ENCODE measurements at regions not wholly inside any gene's neighbourhood (a gene's known extent, or its start where the extent isn't known, plus 50 kb on each side); places are given as distances from the start of the nearest gene placed in this dataset.
A peak's percentile ranks its signal among the peaks of the same experiment; 100 is the strongest.
"Not testable (repeated sequence)": the region's sequence is repeated elsewhere in the genome, so short reads cannot be mapped to it uniquely, and the experiment has no call there.

DNA sequence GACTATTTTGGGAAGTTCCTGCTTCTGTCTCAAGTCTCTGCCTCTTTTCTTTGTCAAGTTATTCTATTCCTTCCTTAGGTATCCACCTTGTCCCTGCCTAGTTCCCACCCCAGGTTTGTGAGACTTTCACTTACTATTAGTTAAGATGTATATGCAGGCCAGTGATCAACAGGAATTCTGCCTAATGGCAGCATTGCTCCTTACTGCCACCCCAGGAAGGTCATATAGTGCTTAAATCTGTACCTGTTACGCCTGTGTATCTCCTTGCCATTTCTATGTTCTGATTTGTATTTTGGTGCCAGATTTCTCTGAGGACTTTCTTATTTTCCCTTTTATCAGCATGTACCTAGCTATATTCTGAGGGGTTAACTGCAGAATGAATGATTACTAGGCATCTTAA lies 746.0 kb upstream of the TMEFF2 start:
- no TSS peak for BruUV-seq (replicated peaks)
- Histone ChIP-seq H3K27me3 (replicated peaks; ENCODE audit: insufficient read depth, low read depth, low read length, poor library complexity) (no peaks in the 10 kb centered on the region), H3K4me1 (ENCODE audit: insufficient read depth, low read length, poor library complexity, severe bottlenecking) (no peaks in the 10 kb centered on the region), H3K4me3 (ENCODE audit: low read depth, low read length, poor library complexity, severe bottlenecking) (no peak overlapping the region), H3K9me3 (ENCODE audit: low read depth, low read length, poor library complexity, severe bottlenecking) (peaks cover 12% of the 10 kb centered on the region), H3K36me3 (ENCODE audit: insufficient read depth, low read length, poor library complexity, severe bottlenecking) (no peaks in the 10 kb centered on the region), H3K27ac (ENCODE audit: low read depth, low read length, poor library complexity, severe bottlenecking) (no peak overlapping the region)
- intact Hi-C loops (cut with micrococcal nuclease; ENCODE audit: unreplicated experiment): no loop called here
- no peak for DNase-seq (ENCODE audit: low spot score)
- POLR2A ChIA-PET (ENCODE audit: low non-redundant PET): no interaction called here
- CTCF ChIA-PET: no interaction called here
- TF ChIP-seq EZH2 (IDR thresholded peaks at IDR 0.05; ENCODE audit: borderline replicate concordance, low read depth, low read length, poor library complexity, severe bottlenecking): no peak
- TF ChIP-seq CTCF (conservative IDR thresholded peaks at IDR 0.05; ENCODE audit: low read depth, low read length): peak; percentile 11; the same call in 1 of the 2 replicates

GRCh38 chr2:192932376-192932775 lies 737.6 kb upstream of the TMEFF2 start:
- no peaks in the 10 kb centered on the region for H3K27me3 ChIP-seq (replicated peaks; ENCODE audit: insufficient read depth, low read depth, low read length, poor library complexity)
- H3K27ac ChIP-seq (ENCODE audit: low read depth, low read length, poor library complexity, severe bottlenecking): no peak overlapping the region
- DNase-seq (ENCODE audit: low spot score): no peak
- no peaks in the 10 kb centered on the region for H3K9me3 ChIP-seq (ENCODE audit: low read depth, low read length, poor library complexity, severe bottlenecking)
- BruUV-seq (replicated peaks): no TSS peak
- no peak overlapping the region for H3K4me3 ChIP-seq (ENCODE audit: low read depth, low read length, poor library complexity, severe bottlenecking)
- TF ChIP-seq EZH2 (IDR thresholded peaks at IDR 0.05; ENCODE audit: borderline replicate concordance, low read depth, low read length, poor library complexity, severe bottlenecking): no peak
- TF ChIP-seq CTCF (conservative IDR thresholded peaks at IDR 0.05; ENCODE audit: low read depth, low read length): no peak
- POLR2A ChIA-PET (ENCODE audit: low non-redundant PET): no interaction called here
- no peaks in the 10 kb centered on the region for H3K36me3 ChIP-seq (ENCODE audit: insufficient read depth, low read length, poor library complexity, severe bottlenecking)
- H3K4me1 ChIP-seq (ENCODE audit: insufficient read depth, low read length, poor library complexity, severe bottlenecking): no peaks in the 10 kb centered on the region
- CTCF ChIA-PET: no interaction called here
- intact Hi-C loops (cut with micrococcal nuclease; ENCODE audit: unreplicated experiment): no loop called here

DNA sequence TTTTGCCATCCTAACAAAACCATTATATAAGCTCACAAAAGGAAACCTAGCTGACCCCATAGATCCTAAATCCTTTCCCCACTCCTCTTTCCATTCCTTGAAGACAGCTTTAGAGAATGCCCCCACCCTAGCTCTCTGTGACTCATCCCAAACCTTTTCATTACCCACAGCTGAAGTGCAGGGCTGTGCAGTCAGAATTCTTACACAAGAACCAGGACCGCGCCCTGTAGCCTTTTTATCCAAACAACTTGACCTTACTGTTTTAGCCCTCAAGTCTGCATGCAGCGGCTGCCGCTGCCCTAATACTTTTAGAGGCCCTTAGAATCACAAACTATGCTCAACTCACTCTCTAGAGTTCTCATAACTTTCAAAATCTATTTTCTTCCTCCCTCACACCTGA lies 726.9 kb upstream of the TMEFF2 start:
- H3K36me3 ChIP-seq (ENCODE audit: insufficient read depth, low read length, poor library complexity, severe bottlenecking); H3K9me3 ChIP-seq (ENCODE audit: low read depth, low read length, poor library complexity, severe bottlenecking); CTCF ChIA-PET; H3K27ac ChIP-seq (ENCODE audit: low read depth, low read length, poor library complexity, severe bottlenecking); H3K27me3 ChIP-seq (replicated peaks; ENCODE audit: insufficient read depth, low read depth, low read length, poor library complexity); DNase-seq (ENCODE audit: low spot score); intact Hi-C loops (cut with micrococcal nuclease; ENCODE audit: unreplicated experiment); POLR2A ChIA-PET (ENCODE audit: low non-redundant PET); H3K4me1 ChIP-seq (ENCODE audit: insufficient read depth, low read length, poor library complexity, severe bottlenecking); BruUV-seq (replicated peaks); H3K4me3 ChIP-seq (ENCODE audit: low read depth, low read length, poor library complexity, severe bottlenecking): not testable (repeated sequence)

DNA sequence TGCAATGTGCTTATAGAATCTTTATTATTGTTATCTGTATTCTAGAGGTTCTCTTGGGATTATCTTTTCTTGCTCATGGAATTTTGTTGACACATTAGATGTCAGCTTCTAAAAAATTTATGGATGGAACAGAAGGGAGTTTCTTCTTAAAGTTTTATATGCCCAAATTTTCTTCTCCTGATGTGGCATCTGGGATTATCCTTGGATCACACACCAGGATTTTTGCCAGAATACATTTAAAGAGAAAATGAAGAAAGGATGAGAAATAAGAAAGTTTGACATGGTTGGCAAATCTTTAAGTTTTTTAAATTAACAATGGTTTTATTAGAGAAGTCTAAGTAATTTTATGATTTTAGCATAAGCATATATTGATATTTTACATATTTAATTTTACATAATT lies 706.7 kb upstream of the TMEFF2 start:
- H3K27me3 ChIP-seq (replicated peaks; ENCODE audit: insufficient read depth, low read depth, low read length, poor library complexity): no peaks in the 10 kb centered on the region
- no peak overlapping the region for H3K4me3 ChIP-seq (ENCODE audit: low read depth, low read length, poor library complexity, severe bottlenecking)
- H3K9me3 ChIP-seq (ENCODE audit: low read depth, low read length, poor library complexity, severe bottlenecking): no peaks in the 10 kb centered on the region
- no TSS peak for BruUV-seq (replicated peaks)
- no peak overlapping the region for H3K27ac ChIP-seq (ENCODE audit: low read depth, low read length, poor library complexity, severe bottlenecking)
- H3K4me1 ChIP-seq (ENCODE audit: insufficient read depth, low read length, poor library complexity, severe bottlenecking): no peaks in the 10 kb centered on the region
- no peak for TF ChIP-seq EZH2 (IDR thresholded peaks at IDR 0.05; ENCODE audit: borderline replicate concordance, low read depth, low read length, poor library complexity, severe bottlenecking)
- TF ChIP-seq CTCF (conservative IDR thresholded peaks at IDR 0.05; ENCODE audit: low read depth, low read length): no peak
- no peak for DNase-seq (ENCODE audit: low spot score)
- POLR2A ChIA-PET (ENCODE audit: low non-redundant PET): no interaction called here
- intact Hi-C loops (cut with micrococcal nuclease; ENCODE audit: unreplicated experiment): no loop called here
- CTCF ChIA-PET: no interaction called here
- H3K36me3 ChIP-seq (ENCODE audit: insufficient read depth, low read length, poor library complexity, severe bottlenecking): no peaks in the 10 kb centered on the region
